Fibroblast of lung (primary cell): ENCODE measurements at regions not wholly inside any gene's neighbourhood (a gene's known extent, or its start where the extent isn't known, plus 50 kb on each side); places are given as distances from the start of the nearest gene placed in this dataset.
"Not testable (repeated sequence)": the region's sequence is repeated elsewhere in the genome, so short reads cannot be mapped to it uniquely, and the experiment has no call there.

Experiments used
- DNase-seq, 2 donors: peaks; one replicate each; pipeline versions ENCODE4 v3.0.0 to v3.0.0-alpha.2; 2010; ENCODE audit warnings: low read depth in 2 of 2
- H2AFZ ChIP-seq: 2 replicates; pipeline ENCODE4 v1.5.1; 2012; ENCODE audit warnings: low read length, control low read depth, inconsistent platforms
- H3K27ac ChIP-seq: 2 replicates; pipeline ENCODE4 v1.5.1; 2011; ENCODE audit warnings: low read length, control low read depth; ENCODE audit not compliant: insufficient read depth
- H3K27me3 ChIP-seq: 2 replicates; pipeline ENCODE4 v1.5.1; 2011; ENCODE audit warnings: mild to moderate bottlenecking, low read length; ENCODE audit not compliant: control insufficient read depth, insufficient read depth
- H3K36me3 ChIP-seq: 2 replicates; pipeline ENCODE4 v1.5.1; 2011; ENCODE audit warnings: low read length; ENCODE audit not compliant: control insufficient read depth, insufficient read depth
- H3K4me1 ChIP-seq: 2 replicates; pipeline ENCODE4 v1.5.1; 2011; ENCODE audit warnings: low read length; ENCODE audit not compliant: control insufficient read depth, insufficient read depth; ENCODE audit errors: extremely low read depth
- H3K4me2 ChIP-seq: 2 replicates; pipeline ENCODE4 v1.5.1; 2011; ENCODE audit warnings: low read length, control low read depth; ENCODE audit not compliant: insufficient read depth; ENCODE audit errors: extremely low read depth
- H3K4me3 ChIP-seq, 4 experiments: fragments of 200-600 bp in 1 of 4; sonication (generic) in 1 of 4; replicated peaks in 1 of 4; 2 replicates each; pipeline ENCODE4 v1.5.1; 2011 to 2016; ENCODE audit warnings: low read length in 4 of 4, low read depth in 3 of 4, mild to moderate bottlenecking in 3 of 4, control low read depth in 2 of 4, inconsistent platforms in 1 of 4, mixed read lengths in 1 of 4; ENCODE audit not compliant: insufficient read depth in 1 of 4; ENCODE audit errors: control extremely low read depth in 1 of 4
- H3K79me2 ChIP-seq: 2 replicates; pipeline ENCODE4 v1.5.1; 2012; ENCODE audit warnings: mild to moderate bottlenecking, low read length, inconsistent platforms; ENCODE audit not compliant: control insufficient read depth, insufficient read depth
- H3K9ac ChIP-seq: 2 replicates; pipeline ENCODE4 v1.5.1; 2011; ENCODE audit warnings: mild to moderate bottlenecking, low read length, control low read depth; ENCODE audit not compliant: insufficient read depth
- H3K9me3 ChIP-seq: 2 replicates; pipeline ENCODE4 v1.5.1; 2012; ENCODE audit warnings: low read depth, low read length; ENCODE audit not compliant: control insufficient read depth, insufficient read depth
- H4K20me1 ChIP-seq: 2 replicates; pipeline ENCODE4 v1.5.1; 2011; ENCODE audit warnings: low read length; ENCODE audit not compliant: control insufficient read depth, insufficient read depth; ENCODE audit errors: extremely low read depth
- CTCF ChIP-seq, 2 donors: IDR thresholded peaks in 1 of 2; conservative IDR thresholded peaks in 1 of 2; 1 replicate in 1 of 2; 2 replicates in 1 of 2; pipeline ENCODE4 v1.5.1; 2011 to 2012; ENCODE audit warnings: low read length in 2 of 2, control low read depth in 1 of 2, inconsistent platforms in 1 of 2, low read depth in 1 of 2, mild to moderate bottlenecking in 1 of 2
- EZH2 ChIP-seq: IDR thresholded peaks from 2 replicates; pipeline ENCODE4 v1.5.1; 2012; ENCODE audit warnings: low read length, control low read depth, mild to moderate bottlenecking; ENCODE audit errors: missing control alignments

DNA sequence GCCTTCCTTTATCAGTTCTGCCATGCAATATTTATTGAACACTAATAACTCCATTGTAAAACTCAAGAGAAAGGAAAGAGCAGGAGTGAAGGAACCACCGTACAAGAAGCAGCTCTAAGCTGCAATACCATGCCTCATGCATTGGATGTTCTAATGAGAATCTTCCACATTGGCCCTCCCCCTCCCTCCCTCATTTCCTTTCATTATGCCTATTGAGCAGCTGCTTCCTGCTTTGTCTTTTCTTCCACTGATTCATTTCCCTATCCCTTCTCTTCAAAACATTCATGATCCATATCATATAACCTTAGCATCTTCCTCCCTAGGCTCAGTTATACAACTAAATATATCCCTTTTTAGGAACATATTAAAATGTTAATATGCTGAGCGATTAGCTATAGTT is 698.7 kb upstream of the GOLIM4 start:
- no peak for DNase-seq
- Histone ChIP-seq H3K4me2 (no peak overlapping the region), H3K9me3 (no peaks in the 10 kb centered on the region), H3K4me1 (no peaks in the 10 kb centered on the region), H3K4me3 (no peak overlapping the region), H3K79me2 (no peaks in the 10 kb centered on the region), H4K20me1 (no peaks in the 10 kb centered on the region), H3K9ac (no peak overlapping the region), H2AFZ (no peak overlapping the region), H3K36me3 (no peaks in the 10 kb centered on the region), H3K27ac (no peak overlapping the region), H3K27me3 (no peaks in the 10 kb centered on the region)
- TF ChIP-seq CTCF (conservative IDR thresholded peaks at IDR 0.05 in 1 of 2, IDR thresholded peaks at IDR 0.05 in 1 of 2; ENCODE audit: low read depth in 1 of 2, low read length in 2 of 2): no peak
- no peak for TF ChIP-seq EZH2

- H3K27me3 ChIP-seq: no peaks in the 10 kb centered on the region
- H3K4me2 ChIP-seq: no peak overlapping the region
- no peaks in the 10 kb centered on the region for H3K4me1 ChIP-seq
- H3K9me3 ChIP-seq: no peaks in the 10 kb centered on the region
- no peak overlapping the region for H3K9ac ChIP-seq
- H4K20me1 ChIP-seq: no peaks in the 10 kb centered on the region
- no peaks in the 10 kb centered on the region for H3K79me2 ChIP-seq
- no peak for DNase-seq
- H3K36me3 ChIP-seq: no peaks in the 10 kb centered on the region
- TF ChIP-seq CTCF (conservative IDR thresholded peaks at IDR 0.05 in 1 of 2, IDR thresholded peaks at IDR 0.05 in 1 of 2; ENCODE audit: low read depth in 1 of 2, low read length in 2 of 2) (no peak), EZH2 (no peak)
- no peak overlapping the region for H3K27ac ChIP-seq
- H2AFZ ChIP-seq: no peak overlapping the region
- no peak overlapping the region for H3K4me3 ChIP-seq
Measured at GRCh38 chr3:168782193-168782592, 686.5 kb upstream of the GOLIM4 start.

DNA sequence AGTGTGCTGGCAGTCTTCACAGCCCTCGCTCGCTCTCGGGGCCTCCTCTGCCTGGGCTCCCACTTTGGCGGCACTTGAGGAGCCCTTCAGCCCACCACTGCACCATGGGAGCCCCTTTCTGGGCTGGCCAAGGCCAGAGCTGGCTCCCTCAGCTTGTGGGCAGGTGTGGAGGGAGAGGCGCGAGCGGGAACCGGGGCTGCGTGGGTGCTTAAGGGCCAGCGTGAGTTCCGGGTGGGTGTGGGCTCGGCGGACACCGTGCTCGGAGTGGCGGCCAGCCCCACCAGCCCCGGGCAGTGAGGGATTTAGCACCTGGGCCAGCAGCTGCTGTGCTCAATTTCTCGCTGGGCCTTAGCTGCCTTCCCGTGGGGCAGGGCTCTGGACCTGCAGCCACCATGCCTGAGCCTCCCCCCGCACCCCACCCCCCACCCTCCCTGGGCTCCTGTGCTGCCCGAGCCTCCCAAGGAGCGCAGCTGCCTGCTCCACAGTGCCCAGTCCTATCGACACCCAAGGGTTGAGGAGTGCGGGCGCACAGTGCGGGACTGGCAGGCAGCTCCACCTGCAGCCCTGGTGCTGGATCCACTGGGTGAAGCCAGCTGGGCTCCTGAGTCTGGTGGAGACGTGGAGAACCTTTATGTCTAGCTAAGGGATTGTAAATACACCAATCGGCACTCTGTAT is 684.4 kb upstream of the GOLIM4 start:
- H3K9ac ChIP-seq, H3K4me2 ChIP-seq, DNase-seq, H4K20me1 ChIP-seq, H3K27ac ChIP-seq, H3K9me3 ChIP-seq, H3K79me2 ChIP-seq, H3K36me3 ChIP-seq, H3K27me3 ChIP-seq, H3K4me1 ChIP-seq, H2AFZ ChIP-seq, H3K4me3 ChIP-seq: not testable (repeated sequence)
